GM18873 (cell line): ENCODE measurements at regions not wholly inside any gene's neighbourhood (a gene's known extent, or its start where the extent isn't known, plus 50 kb on each side); places are given as distances from the start of the nearest gene placed in this dataset.

Source experiments
- ATAC-seq: cut with Tn5 transposase; IDR thresholded peaks from one replicate; pipeline ENCODE4 v1.9.1; 2021; ENCODE audit warnings: mild to moderate bottlenecking, moderate library complexity, moderate number of reproducible peaks; ENCODE audit not compliant: unreplicated experiment, low FRiP score

DNA sequence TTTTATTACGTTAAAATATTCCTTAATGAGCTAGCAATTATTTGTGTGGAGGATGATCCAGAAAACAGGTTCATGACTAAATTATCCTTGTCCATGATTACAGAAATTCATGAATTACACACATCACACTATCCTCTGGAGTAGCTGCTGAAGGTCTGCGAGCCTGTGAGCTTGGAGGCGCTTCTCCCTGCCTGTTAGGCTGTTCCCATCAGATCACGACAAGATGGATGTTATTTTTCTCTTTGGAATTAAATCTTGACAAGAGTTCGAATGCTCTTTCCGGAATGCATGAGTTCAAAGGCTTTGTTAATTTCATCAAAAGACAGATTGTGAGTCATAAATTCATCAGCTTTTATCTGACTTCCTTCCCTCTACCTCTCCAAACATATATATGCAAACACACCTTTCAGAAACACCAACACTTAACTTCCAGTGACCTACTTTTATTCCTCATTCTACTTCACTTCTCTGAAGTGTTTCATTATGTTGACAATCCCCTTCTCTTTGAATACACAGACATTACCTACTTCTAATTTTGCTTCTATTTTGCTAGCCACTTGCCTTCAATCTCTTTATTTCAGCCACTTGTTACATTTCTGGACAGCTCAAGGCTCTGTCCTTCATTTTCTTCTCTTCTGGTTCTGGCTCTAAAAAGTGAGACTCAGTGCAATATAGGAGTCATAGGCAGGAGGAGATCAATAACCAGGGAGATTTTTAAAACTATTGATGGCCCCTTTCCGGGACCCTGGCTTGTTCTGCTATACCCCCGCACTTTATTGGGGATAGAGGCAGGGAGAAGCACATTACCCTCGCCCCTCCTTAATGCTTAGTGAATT lies 274.6 kb downstream of the BTG1 start:
- ATAC-seq = no peak

- no peak for ATAC-seq
These were observed 277.6 kb downstream of the BTG1 start for GRCh38 chr12:91868054-91868453.

- ATAC-seq = no peak
These were observed 279.1 kb downstream of the BTG1 start for GRCh38 chr12:91866566-91866965.

- ATAC-seq = no peak
These were observed 281.9 kb downstream of the BTG1 start for GRCh38 chr12:91863702-91864101.

GRCh38 chr12:91861554-91861953 lies 284.1 kb downstream of the BTG1 start:
- ATAC-seq = no peak

- no peak for ATAC-seq
These were observed 286.3 kb downstream of the BTG1 start for GRCh38 chr12:91859347-91859746.

DNA sequence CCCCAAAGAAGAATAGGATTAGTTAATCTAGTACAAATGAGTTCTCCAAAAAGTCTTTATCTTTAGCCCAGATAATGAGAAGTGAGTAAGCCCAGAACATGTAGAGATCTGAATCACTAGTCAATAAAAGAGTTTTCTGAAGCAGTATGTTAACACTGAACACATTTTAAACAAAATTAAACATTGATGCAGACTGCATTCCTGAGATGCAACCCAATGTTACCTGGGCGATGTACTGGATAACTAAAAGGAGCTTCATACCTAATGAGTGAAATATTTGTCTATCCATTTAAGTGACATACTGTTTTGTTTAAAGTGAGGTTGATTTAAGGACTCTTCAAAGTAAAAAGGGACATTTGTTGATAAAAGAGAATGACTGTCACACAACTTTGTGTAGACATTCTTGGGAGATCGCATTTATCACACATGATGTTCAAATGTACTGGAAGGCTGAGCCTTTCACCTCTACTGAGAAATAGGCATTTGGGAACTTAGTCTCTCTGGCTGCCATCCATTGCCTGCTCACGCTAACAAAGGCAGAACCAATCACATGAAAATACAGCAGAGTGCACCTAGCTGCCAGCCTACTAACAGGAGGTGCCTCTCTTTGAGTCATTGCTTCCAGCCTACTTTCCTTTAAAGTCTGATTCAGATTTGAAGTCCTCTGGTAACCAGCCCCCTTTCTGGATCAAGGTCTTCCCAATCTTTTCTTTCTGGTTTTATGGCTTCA lies 287.7 kb downstream of the BTG1 start:
- no peak for ATAC-seq

GRCh38 chr12:91854725-91855124 lies 290.9 kb downstream of the BTG1 start:
- ATAC-seq = no peak

- ATAC-seq = no peak
These were observed 292.1 kb downstream of the BTG1 start for GRCh38 chr12:91853350-91854127.

DNA sequence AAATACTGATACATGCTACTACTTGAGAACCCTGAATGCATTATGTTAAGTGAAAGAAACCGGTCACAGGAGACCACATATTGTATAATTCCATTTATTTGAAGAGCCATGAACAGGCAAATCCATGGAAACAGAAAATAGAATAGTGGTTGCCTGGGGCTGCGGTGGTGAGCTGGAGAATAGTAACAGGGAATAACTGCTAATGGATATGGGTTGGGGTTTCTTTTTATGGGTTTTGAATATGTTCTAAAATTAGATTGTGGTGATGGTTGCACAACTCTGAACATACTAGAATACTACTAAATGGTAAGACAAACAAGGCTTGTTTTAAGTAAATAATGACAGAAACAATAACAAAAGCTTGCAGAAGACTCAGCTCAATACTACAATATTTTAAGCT lies 293.0 kb downstream of the BTG1 start:
- ATAC-seq = no peak

DNA sequence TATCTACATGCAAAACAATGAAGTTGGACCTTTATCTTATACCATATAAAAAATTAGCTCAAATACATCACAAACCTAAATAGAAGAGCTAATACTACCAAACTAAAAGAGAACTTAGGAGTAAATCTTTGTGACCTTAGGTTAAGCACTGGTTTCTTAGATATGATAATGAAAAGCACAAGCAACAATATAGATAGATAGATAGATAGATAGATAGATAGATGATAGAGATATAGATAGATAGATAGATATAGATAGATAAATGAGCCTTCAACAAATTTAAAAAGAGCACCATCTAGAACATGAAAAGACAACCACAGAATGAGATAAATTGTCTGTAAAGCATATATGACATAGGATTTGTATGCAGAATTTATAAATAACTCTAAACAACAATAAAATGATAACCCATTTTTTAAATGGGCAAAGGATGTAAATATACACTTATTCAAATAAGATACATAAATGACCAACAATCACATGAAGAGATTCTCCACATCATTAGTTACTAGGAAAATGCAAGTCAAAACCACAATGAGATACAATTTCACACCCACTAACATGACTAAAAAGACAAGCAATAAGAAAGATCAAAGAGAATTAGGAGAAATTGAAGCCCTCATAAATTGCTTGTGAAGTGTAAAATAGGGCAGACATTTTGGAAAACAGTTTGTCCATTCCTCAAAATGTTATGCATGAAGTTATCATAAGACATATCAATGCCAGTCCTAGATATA lies 293.7 kb downstream of the BTG1 start:
- no peak for ATAC-seq

GRCh38 chr12:91846466-91847055 lies 299.1 kb downstream of the BTG1 start:
- ATAC-seq = no peak

DNA sequence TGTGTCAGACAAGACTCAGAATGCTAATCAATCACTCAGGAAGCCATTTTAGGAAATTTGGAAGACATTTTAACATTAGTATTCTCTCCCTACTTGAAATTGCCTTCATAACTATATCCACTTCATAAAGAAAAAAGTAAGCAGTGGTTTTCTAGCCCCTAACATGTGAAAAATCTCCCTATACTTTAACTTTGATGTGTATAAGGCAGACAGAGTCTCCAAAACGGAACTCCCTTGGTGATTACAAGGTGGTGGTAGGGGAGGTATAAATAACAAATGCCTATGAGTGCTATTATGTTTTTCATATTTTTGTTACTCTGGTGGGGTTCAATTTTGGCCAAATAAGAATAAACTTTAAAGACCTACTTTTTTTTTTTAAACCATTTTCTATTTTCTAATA lies 300.3 kb downstream of the BTG1 start:
- ATAC-seq = no peak

DNA sequence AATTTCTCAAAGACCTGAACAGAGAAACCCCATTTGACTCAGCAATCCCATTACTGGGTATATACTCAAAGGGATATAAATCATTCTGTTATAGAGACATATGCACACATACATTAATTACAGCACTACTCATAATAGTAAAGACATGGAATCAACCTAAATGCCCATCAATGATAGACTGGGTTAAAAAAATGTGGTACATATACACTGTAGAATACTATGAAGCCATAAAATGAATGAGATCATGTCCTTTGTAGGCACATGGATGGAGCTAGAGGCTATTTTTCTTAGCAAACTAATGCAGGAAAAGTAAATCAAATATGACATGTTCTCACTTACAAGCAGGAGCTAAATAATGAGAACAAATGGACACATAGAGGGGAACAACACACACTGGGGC lies 303.8 kb downstream of the BTG1 start:
- ATAC-seq = no peak

GRCh38 chr12:91836696-91837095 lies 308.9 kb downstream of the BTG1 start:
- no peak for ATAC-seq

DNA sequence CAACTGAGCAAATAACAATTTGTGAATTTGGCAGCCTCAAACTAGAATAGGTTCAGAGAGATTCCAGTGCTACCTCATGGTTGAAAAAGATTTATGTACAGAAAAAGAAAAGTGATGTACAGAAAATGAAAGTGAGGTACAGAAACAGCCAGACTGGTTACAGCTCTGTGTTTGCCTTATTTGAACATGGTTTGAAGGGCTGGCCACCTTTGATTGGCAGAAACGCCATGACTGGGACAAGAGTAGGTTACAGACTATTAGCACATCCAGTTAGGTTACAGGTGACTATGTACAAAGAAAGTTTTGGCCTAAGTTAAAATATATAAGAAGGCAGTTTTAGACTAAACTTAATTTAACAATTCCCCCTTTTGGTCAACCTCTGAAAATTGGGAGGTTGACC lies 309.4 kb downstream of the BTG1 start:
- no peak for ATAC-seq

- no peak for ATAC-seq
These were observed 310.0 kb downstream of the BTG1 start for GRCh38 chr12:91835693-91836092.

GRCh38 chr12:91833780-91834359 lies 311.8 kb downstream of the BTG1 start:
- ATAC-seq = no peak

GRCh38 chr12:91825999-91826398 lies 319.6 kb downstream of the BTG1 start:
- ATAC-seq = no peak

DNA sequence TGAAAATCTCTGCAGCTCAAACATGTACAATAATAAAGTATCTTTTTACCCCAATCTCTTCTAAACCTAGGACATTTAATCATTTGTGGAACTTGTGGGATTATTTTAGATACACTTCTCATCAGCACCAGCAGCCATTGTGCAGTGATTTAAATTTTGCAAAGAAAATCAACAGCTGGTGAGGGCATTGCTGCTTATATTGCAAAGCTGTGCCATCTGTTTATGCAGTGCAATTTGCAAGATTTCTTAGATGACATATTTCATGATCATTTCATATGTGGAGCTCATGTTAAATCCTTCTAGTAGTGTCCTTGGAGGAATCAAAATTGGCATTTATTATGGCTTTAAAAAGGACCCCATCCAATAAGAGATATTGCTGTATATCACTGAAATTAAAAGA lies 320.7 kb downstream of the BTG1 start:
- ATAC-seq = no peak
